HG03060 (cell line): ENCODE measurements at regions not wholly inside any gene's neighbourhood (a gene's known extent, or its start where the extent isn't known, plus 50 kb on each side); places are given as distances from the start of the nearest gene placed in this dataset.

Experiments
- ATAC-seq: cut with Tn5 transposase; IDR thresholded peaks from one replicate; pipeline ENCODE4 v1.9.1; 2021; ENCODE audit warnings: low read depth, moderate number of reproducible peaks; ENCODE audit not compliant: unreplicated experiment

DNA sequence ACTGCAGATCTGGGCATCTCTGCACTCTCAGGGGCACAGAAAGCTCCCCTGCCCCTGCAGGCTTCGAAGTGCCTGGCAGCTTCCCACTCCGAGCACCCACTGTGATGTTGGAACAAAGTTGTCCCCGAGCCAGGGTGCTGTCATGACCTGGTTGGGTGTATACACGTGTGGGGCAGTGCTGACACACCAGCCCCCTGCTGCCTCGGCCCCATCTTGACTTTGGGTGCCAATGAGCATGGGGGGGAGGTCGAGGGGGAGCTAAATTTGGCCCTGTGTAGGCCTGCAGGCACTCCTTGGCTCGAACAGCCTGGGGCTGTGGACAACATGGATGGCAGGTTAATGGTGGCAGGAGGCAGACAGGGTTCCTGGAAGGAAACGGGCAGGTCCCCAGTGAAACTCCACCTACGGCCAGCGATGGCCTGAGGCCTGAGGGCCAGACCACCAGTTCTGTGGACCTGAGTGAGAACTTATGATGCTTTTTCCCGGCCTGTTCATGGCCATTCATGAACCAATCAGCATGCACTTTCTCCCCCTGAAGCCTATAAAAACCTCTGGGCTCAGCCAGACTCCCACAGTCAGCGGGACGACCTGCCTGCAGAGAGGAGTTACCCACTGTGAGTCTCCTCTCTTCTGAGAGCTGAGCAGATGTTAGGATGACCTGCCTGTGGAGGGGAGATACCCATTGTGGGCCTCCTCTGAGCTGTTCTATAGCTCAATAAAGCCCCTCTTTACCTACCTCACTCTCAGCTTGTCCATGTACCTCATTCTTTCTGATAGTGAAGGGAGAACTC, 1029.1 kb upstream of the GBE1 start:
- no peak for ATAC-seq

DNA sequence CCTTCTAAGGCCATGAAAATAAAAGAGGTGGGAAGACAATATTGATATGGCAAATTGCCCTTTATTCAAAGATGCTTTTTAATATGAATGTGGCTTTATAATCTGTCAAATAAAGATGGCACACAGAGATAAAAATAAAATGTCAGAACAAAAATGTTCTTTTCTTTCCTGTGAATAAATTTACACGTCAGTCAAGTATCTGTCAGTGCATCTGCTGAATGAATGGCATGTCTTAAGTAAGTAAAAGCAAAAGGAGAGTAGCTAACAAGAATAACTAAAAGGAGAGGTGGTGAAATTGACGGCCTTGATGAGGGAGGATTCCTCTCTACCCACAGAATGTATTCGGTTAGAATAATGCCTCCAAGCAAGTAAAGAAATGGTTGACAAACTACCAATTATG, 1021.7 kb upstream of the GBE1 start:
- ATAC-seq = no peak

DNA sequence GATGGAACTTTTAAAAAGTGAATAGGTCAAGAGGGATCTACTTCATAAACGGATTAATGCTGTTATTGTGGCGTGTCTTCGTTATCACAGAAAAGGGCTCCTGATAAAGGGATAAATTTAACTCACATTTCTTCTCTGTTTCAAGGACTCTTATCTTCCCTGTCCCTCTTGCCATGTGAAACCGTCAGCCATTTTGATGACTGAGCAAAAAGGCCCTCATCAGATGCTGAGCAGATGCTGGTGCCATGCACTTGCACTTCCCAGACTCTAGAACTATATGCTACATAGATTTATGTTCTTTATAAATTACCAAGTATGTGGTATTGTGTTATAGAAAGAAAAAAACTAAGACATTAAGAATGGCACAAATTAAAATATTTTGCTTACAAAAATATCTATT, 1011.8 kb upstream of the GBE1 start:
- ATAC-seq = no peak

DNA sequence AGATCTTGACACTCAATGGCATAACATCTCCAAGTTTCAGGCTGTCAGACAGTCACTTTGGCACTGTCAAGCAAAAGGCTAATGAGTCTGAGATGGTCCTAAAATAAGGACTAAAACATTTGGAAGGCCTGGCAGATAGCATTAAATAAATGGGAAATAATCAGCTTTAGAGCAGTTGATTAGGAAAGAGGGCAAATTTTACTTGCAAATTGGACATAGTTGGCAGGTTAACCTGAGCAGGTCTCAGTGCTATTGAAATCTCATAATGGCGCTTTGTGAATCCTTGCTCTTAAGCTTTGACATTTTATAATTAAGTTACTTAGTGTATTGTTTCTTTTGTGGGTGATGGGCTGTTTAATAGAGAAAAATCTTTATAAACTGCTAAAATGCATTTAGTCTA, 1003.1 kb upstream of the GBE1 start:
- ATAC-seq = no peak

DNA sequence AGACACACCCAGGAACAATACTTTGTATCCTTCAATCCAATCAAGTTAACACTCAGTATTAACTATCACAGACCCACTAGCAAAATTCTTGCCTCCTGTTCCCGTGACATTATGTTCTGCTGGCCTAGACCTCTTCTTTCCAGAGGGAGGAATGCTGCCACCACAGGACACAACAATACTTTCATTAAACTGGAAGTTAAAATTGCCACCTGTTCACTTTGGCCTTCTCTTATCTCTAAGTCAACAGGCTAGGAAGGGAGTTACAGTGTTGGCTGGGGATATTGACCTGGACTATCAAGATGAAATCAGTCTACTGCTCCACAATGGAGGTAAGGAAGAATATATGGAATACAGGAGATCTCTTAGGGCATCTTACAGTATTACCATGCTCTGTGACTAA, 1000.4 kb upstream of the GBE1 start:
- ATAC-seq = no peak

DNA sequence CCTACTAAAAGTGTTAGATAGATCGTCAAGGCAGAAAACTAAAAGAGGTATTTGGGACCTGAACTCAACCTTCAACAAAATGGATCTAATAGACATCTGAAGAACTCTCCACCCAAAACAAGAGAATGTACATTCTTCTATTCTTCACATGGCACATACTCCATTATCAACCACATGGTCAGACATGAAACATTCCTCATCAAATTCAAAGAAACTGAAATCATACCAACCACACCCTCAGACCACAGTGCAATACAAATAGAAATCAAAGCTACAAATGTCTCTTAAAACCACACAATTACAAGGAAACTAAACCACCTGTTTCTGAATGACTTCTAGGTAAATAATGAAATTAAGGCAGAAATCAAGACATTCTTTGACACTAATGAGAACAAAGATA, 984.1 kb upstream of the GBE1 start:
- no peak for ATAC-seq

GRCh38 chr3:82743196-82743595, 981.8 kb upstream of the GBE1 start:
- ATAC-seq = no peak

- no peak for ATAC-seq
Measured at GRCh38 chr3:82741346-82741745, 979.9 kb upstream of the GBE1 start.

DNA sequence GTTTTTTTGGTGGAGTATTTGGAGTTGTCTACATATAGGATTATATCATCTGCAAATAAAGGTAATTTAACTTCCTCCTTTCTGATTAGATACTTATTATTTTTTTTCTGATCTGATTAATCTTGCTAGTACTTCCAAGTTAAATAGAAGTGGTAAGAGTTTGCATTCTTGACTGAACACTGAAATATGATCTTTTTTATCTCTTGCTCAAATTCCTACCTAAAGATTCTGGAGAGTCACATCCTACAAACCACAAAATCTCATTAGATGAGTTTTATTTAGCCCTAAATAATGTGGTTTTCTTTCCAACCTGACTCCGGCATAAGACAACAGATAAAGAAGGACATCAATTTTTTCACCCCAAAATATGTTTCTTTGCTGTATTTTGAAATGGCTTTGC, 977.9 kb upstream of the GBE1 start:
- ATAC-seq = no peak

DNA sequence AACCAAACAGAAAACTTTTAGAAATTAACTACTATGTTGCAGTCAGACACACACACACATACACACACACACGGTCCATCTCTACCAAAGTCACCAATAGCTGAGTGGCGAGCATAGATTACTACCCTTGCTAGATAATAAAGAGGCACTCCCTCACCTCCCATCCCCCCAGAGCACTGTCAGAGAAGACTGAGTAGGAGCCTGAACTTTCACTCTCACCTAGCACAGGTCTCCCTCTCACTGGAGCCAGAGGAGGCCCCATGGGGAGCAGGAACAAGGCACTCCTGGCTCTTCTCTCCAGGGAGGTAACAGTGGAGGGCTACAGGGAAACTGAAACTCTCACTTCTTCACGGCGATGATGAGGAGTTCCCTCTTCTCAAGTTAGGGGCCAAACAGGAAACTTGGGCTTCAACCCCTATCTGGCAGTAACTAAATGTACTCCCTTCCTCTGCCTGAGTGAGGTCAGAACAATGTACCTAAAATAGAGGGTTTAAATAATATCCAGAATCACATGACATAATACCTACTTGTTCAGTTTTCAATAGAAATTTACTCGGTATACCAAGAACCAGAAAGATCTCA, 975.3 kb upstream of the GBE1 start:
- no peak for ATAC-seq

DNA sequence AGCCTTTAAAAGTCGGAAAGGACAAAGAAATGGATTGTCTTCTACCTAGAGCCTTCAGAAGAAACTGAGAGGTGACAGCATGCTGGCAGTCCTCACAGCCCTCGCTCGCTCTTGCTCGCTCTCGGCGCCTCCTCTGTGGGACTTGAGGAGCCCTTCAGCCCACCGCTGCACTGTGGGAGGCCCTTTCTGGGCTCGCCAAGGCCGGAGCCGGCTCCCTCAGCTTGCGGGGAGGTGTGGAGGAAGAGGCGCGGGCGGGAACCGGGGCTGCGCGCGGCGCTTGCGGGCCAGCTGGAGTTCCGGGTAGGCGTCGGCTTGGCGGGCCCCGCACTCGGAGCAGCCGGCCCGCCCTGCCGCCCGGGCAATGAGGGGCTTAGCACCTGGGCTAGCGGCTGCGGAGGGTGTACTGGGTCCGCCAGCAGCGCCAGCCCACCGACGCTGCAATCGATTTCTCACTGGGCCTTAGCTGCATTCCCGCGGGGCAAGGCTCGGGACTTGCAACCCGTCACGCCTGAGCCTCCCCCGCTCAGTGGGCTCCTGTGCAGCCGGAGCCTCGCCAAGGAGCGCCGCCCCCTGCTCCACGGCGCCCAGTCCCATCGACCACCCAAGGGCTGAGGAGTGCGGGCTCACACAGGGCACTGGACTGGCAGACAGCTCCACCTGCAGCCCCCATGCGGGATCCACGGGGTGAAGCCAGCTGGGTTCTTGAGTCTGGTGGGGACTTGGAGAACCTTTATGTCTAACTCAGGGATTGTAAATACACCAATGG, 953.8 kb upstream of the GBE1 start:
- no peak for ATAC-seq

- no peak for ATAC-seq
Measured at GRCh38 chr3:82707035-82707434, 945.6 kb upstream of the GBE1 start.

- ATAC-seq = no peak
Measured at GRCh38 chr3:82685761-82686160, 924.3 kb upstream of the GBE1 start.

DNA sequence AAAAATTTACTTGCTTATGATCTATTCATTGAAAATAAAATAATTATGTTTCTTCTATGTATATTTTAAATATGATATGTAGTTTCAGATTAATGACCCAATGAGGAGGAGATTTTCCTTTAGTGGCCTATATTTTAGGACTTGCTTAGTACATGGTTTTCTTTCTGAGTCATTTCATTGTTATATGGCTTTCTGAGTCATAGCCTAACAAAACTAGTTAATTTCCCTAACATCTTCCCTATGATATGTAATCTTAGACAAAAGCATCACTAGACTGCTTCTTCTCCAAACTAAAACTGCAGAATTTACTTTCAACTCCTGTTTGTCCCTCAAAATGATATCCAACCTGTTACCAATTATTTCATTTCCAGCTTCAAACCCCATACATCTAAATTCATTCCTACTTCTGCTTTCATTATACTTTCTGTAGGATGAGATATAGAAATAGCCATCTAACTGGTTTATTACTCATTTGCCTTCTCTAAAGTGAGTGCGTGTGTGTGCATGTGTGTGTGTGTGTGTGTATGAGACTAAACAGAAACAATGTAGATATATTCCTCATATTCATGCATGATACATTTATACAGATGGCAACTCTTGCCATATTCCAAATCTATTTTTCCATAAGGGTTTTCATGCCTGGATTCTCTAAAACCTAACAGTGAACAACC, 915.0 kb upstream of the GBE1 start:
- no peak for ATAC-seq

DNA sequence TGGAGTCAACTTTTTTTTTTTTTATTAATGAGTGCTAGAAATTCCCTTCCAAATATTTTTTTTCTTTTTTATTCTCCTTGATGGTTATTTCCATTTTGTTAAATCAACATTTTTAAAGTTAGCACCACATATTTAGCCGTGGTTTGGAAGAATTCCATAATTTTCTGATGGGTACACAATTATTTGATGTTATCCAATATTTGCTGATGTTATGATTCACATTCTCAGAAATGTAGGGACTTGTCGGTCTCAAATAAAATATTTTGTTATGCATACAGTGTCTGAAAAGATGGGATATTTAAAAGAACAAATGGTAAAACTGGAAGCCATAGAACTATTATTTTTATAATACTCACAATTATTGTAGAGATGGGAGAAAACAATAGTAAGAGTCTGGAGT, 911.5 kb upstream of the GBE1 start:
- no peak for ATAC-seq

GRCh38 chr3:82671466-82671865, 910.0 kb upstream of the GBE1 start:
- ATAC-seq = no peak

- ATAC-seq = no peak
Measured at GRCh38 chr3:82654708-82655107, 893.3 kb upstream of the GBE1 start.

- no peak for ATAC-seq
Measured at GRCh38 chr3:82643948-82644347, 882.5 kb upstream of the GBE1 start.

GRCh38 chr3:82641701-82642100, 880.3 kb upstream of the GBE1 start:
- ATAC-seq = no peak

GRCh38 chr3:82640254-82640653, 878.8 kb upstream of the GBE1 start:
- ATAC-seq = no peak

DNA sequence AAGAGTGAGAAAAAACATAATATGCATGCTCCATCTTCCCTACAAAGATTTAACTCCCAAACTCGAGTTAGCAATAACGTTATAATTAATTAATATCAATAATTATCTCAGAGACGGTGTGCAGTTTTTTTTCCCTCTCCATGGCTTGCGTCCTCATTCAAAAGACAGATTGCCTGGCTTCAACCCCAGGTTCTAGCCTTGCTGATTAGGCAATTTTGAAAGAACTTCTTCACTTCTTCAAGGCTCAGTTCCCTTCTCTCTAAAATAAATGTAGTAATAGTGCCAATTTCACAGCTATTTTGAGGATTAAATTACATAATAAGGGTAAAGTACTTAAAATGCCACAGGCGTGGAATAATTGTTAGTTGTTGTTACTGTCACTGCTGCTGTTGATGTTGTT, 876.1 kb upstream of the GBE1 start:
- ATAC-seq = no peak
